A549 (cell line): ENCODE measurements at regions not wholly inside any gene's neighbourhood (a gene's known extent, or its start where the extent isn't known, plus 50 kb on each side); places are given as distances from the start of the nearest gene placed in this dataset.

Experiments used
- ATAC-seq, 2 experiments: fragments of 200-7000 bp in 1 of 2; fragments of >200 bp in 1 of 2; cut with Nextera tagmentation in 1 of 2; cut with Tn5 transposase in 1 of 2; 3 replicates each; pipeline versions ENCODE4 v1.8.0 to v1.9.1; 2018 to 2020; ENCODE audit warnings: mild to moderate bottlenecking in 1 of 2, moderate library complexity in 1 of 2
- CTCF ChIA-PET: fragments of 300-600 bp; sonication (Branson Sonifier 250); formaldehyde crosslinking; extraction: SDS; loops from one replicate; lab custom pipeline; 2021; ENCODE audit warnings: antibody characterized with exemption, inconsistent platforms; lab: Yijun Ruan, JAX
- POLR2A ChIA-PET: fragments of 350-600 bp; formaldehyde crosslinking; extraction: SDS; loops from one replicate; lab custom pipeline; 2021; ENCODE audit warnings: antibody characterized with exemption, inconsistent platforms; lab: Yijun Ruan, JAX
- DNase-seq, 2 experiments: peaks; one replicate each; pipeline versions ENCODE4 v3.0.0 to v3.0.0-alpha.2; 2011 to 2016; ENCODE audit warnings: low read depth in 1 of 2, low spot score in 1 of 2
- FAIRE-seq: peaks from 2 replicates; lab custom pipeline; 2011; peaks lifted over from hg19 to GRCh38; lab: Jason Lieb, UNC
- H3K27ac ChIP-seq, 2 experiments: fragments of >200 bp; sonication (Bioruptor Twin); formaldehyde crosslinking; 3 replicates each; pipeline ENCODE4 v1.5.1; 2016 to 2017
- H3K4me1 ChIP-seq: fragments of >200 bp; sonication (Bioruptor Twin); formaldehyde crosslinking; 3 replicates; pipeline ENCODE4 v1.6.1; 2016
- H3K4me2 ChIP-seq: fragments of >200 bp; sonication (Bioruptor Twin); formaldehyde crosslinking; 3 replicates; pipeline ENCODE4 v1.6.1; 2016
- H3K4me3 ChIP-seq: fragments of >200 bp; sonication (Bioruptor Twin); formaldehyde crosslinking; 3 replicates; pipeline ENCODE4 v1.5.1; 2016
- H3K9me3 ChIP-seq: fragments of >200 bp; sonication (Bioruptor Twin); formaldehyde crosslinking; 3 replicates; pipeline ENCODE4 v1.6.1; 2016
- CEBPB ChIP-seq, 2 experiments: fragments of >200 bp in 1 of 2; sonication (Bioruptor Twin) in 1 of 2; formaldehyde crosslinking in 1 of 2; IDR thresholded peaks; 2 replicates each; pipeline ENCODE4 v1.6.1; 2012 to 2016
- EP300 ChIP-seq, 2 experiments: fragments of >200 bp; sonication (Bioruptor Twin); formaldehyde crosslinking; IDR thresholded peaks; 2 replicates in 1 of 2; 3 replicates in 1 of 2; pipeline ENCODE4 v1.6.1; 2016 to 2017
- FOSB ChIP-seq: fragments of 250-450 bp; sonication (Bioruptor Pico); IDR thresholded peaks from 2 replicates; pipeline ENCODE4 v1.5.0; 2020; ENCODE audit warnings: mild to moderate bottlenecking, moderate library complexity
- FOSL2 ChIP-seq, 2 experiments: fragments of 450-650 bp in 1 of 2; fragments of >200 bp in 1 of 2; sonication (Bioruptor Twin) in 1 of 2; formaldehyde crosslinking; IDR thresholded peaks; 2 replicates each; pipeline versions ENCODE4 v1.5.0 to v1.6.1; 2016 to 2020; ENCODE audit warnings: mild to moderate bottlenecking in 1 of 2, moderate library complexity in 1 of 2
- GATA3 ChIP-seq: IDR thresholded peaks from 2 replicates; pipeline ENCODE4 v1.6.1; 2012; ENCODE audit warnings: borderline replicate concordance
- HDAC2 ChIP-seq: fragments of 200-600 bp; sonication (generic); IDR thresholded peaks from 2 replicates; pipeline ENCODE4 v1.6.1; 2016
- JUN ChIP-seq, 2 experiments: fragments of >200 bp; sonication (Bioruptor Twin); formaldehyde crosslinking; IDR thresholded peaks; 2 replicates in 1 of 2; 3 replicates in 1 of 2; pipeline ENCODE4 v1.6.1; 2016 to 2017
- JUNB ChIP-seq: fragments of >200 bp; sonication (Bioruptor Twin); formaldehyde crosslinking; IDR thresholded peaks from 2 replicates; pipeline ENCODE4 v1.6.1; 2016
- KDM1A ChIP-seq: fragments of 200-600 bp; sonication (generic); IDR thresholded peaks from 2 replicates; pipeline ENCODE4 v1.6.1; 2016; ENCODE audit warnings: low read depth, mild to moderate bottlenecking
- KDM5A ChIP-seq: fragments of 200-600 bp; sonication (generic); IDR thresholded peaks from 2 replicates; pipeline ENCODE4 v1.6.1; 2016; ENCODE audit warnings: antibody characterized with exemption, mild to moderate bottlenecking
- MAZ ChIP-seq: fragments of 150-350 bp; IDR thresholded peaks from 2 replicates; pipeline ENCODE4 v1.6.1; 2014; ENCODE audit warnings: antibody characterized with exemption, low read depth, low read length, borderline replicate concordance
- MYC ChIP-seq: IDR thresholded peaks from 2 replicates; pipeline ENCODE4 v1.6.1; 2012; ENCODE audit warnings: mild to moderate bottlenecking, inconsistent platforms, low read length, improper control_type of control experiment, borderline replicate concordance
- POLR2AphosphoS2 ChIP-seq: conservative IDR thresholded peaks from 2 replicates; pipeline ENCODE4 v1.6.1; 2012; ENCODE audit warnings: low read length, improper control_type of control experiment, inconsistent platforms
- RAD21 ChIP-seq, 2 experiments: fragments of >200 bp in 1 of 2; sonication (Bioruptor Twin) in 1 of 2; formaldehyde crosslinking in 1 of 2; IDR thresholded peaks in 1 of 2; conservative IDR thresholded peaks in 1 of 2; 2 replicates in 1 of 2; 3 replicates in 1 of 2; pipeline ENCODE4 v1.6.1; 2012 to 2018; ENCODE audit warnings: inconsistent platforms in 1 of 2
- REST ChIP-seq: fragments of 200-600 bp; sonication (generic); IDR thresholded peaks from 2 replicates; pipeline ENCODE4 v1.6.1; 2016; ENCODE audit warnings: antibody characterized with exemption, mild to moderate bottlenecking, moderate library complexity
- RNF2 ChIP-seq: fragments of 200-600 bp; sonication (generic); IDR thresholded peaks from 2 replicates; pipeline ENCODE4 v1.6.1; 2016; ENCODE audit warnings: low read depth, mild to moderate bottlenecking, antibody characterized with exemption, moderate library complexity, borderline replicate concordance
- SMC3 ChIP-seq: fragments of >200 bp; sonication (Bioruptor Twin); formaldehyde crosslinking; IDR thresholded peaks from 3 replicates; pipeline ENCODE4 v1.6.1; 2018; ENCODE audit warnings: inconsistent platforms
- TFCP2L1 ChIP-seq: fragments of 250-450 bp; sonication (Bioruptor Pico); IDR thresholded peaks from 2 replicates; pipeline ENCODE4 v1.5.0; 2021; ENCODE audit warnings: mild to moderate bottlenecking
- TP53 ChIP-seq: fragments of 250-450 bp; sonication (Bioruptor Pico); IDR thresholded peaks from 2 replicates; pipeline ENCODE4 v1.5.0; 2021; ENCODE audit warnings: mild to moderate bottlenecking, moderate library complexity
- ZFP36 ChIP-seq: fragments of 450-650 bp; IDR thresholded peaks from 2 replicates; pipeline ENCODE4 v1.6.1; 2014; ENCODE audit warnings: borderline replicate concordance; ENCODE audit not compliant: partially characterized antibody
- ZNF302 ChIP-seq: fragments of 250-450 bp; sonication (Bioruptor Pico); IDR thresholded peaks from 2 replicates; pipeline ENCODE4 v1.9.0; 2021; ENCODE audit warnings: inconsistent platforms, mild to moderate bottlenecking, moderate library complexity
- WGBS: methylation state at CpG from one replicate; pipeline ENCODE4 v1.1.6; 2017; ENCODE audit errors: missing lambda C conversion rate; 5-methylcytosine and 5-hydroxymethylcytosine counted together
- TF ChIP-seq, protein P1 (sequence below): fragments of 150-350 bp; IDR thresholded peaks from 2 replicates; pipeline ENCODE4 v1.6.1; 2014; ENCODE audit warnings: low read depth, mild to moderate bottlenecking, low read length
- TF ChIP-seq, protein P2 (sequence below): IDR thresholded peaks from 2 replicates; pipeline ENCODE4 v1.6.1; 2012; ENCODE audit warnings: low read depth, borderline replicate concordance

DNA sequence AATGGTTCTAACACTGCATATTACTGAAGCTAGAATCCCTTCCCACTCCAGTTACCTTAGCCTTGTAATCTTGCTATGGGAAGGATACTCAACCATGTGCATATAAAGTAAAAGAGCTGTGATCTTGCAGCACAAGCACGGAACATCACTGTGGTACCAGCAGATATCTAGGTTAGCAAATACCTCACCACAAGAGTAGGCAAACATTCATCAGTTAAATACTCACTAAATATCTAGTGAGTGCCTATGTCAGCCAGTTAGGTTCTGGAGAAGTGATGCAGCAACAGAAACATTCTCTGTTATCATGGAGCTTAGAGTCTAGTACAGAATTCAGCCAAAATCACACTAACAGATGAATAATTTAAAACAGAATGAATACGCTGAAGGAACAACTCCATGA, 349.6 kb upstream of the UBE2E3 start:
- Histone ChIP-seq H3K9me3 (no peaks in the 10 kb centered on the region), H3K4me3 (no peak overlapping the region), H3K27ac (no peak overlapping the region), H3K4me2 (no peak overlapping the region), H3K4me1 (no peaks in the 10 kb centered on the region; the same call in 2 of the 3 replicates)
- DNase-seq (no peak), FAIRE-seq (no peak), ATAC-seq (no peak)
- ChIA-PET POLR2A (no interaction called here), CTCF (no interaction called here)
- 85% methylated on average over 2 of the region's 2 CpGs for WGBS
- TF ChIP-seq MAZ (no peak), RNF2 (no peak), RAD21 (conservative IDR thresholded peaks at IDR 0.05 in 1 of 2, IDR thresholded peaks at IDR 0.05 in 1 of 2) (no peak), POLR2AphosphoS2 (no peak), HDAC2 (no peak)

GRCh38 chr2:180625006-180625844, 355.2 kb upstream of the UBE2E3 start:
- POLR2A ChIA-PET: no interaction called here
- no peak overlapping the region for H3K4me2 ChIP-seq
- peaks cover 19% of the 10 kb centered on the region; the same call in 2 of the 3 replicates for H3K4me1 ChIP-seq
- DNase-seq: no peak
- FAIRE-seq: no peak
- CTCF ChIA-PET: no interaction called here
- TF ChIP-seq FOSL2 (IDR thresholded peaks at IDR 0.05) (no peak), FOSL2 (CRISPR knock-in tag; IDR thresholded peaks at IDR 0.05) (peak; percentile 58), TFCP2L1 (CRISPR knock-in tag) (no peak)
- H3K9me3 ChIP-seq: no peaks in the 10 kb centered on the region
- WGBS: 73% methylated on average over 4 of the region's 4 CpGs
- no peak overlapping the region for H3K4me3 ChIP-seq
- no peak overlapping the region for H3K27ac ChIP-seq
- peak in 1 of 2 experiments; percentile 35; a peak in 1 of 6 replicates for ATAC-seq

DNA sequence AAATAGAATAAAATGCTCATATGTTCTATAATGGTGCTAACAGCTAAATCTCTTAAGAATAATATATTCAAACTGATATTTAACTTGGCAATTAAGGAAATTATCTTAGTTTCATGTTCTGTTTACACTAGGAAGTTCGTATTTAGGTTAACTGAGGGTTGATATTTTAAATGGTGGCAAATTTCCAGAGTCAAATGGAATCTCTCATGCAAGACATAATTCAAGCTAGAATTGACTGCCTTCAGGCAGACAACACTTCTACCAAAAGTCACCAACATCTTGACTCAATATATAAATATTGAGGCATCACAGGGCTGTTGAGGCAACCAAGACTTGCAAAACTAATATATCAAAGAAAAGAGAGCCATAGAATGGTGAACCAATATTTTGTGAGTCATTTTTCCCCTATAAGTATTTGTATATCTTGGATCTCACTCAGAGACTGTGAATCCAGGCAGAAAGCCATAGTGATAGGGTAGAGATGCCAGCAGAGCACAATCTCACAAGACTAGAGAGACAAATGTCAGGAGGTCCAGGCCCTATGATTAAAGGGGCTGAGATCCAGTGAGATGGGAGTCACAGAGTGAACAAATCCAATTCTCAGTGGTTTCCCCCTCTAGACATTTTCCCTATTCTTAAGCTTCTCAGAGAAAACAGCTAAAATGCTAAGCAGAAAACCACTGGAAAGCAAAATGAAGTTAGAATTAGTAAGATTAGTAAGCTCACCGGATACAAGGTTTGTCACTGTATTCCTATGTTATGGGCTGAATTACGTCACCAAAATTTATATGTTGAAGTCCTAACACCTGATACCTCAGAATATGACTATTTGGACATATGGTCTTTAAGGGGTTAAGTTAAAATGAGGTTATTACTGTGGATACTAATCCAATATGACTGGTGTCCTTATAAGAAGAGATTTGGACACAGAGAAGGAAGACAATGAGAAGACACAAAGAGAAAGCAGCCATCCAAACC, 358.2 kb upstream of the UBE2E3 start:
- FAIRE-seq (no peak), ATAC-seq (peak in 1 of 2 experiments; percentile 80; a peak in 3 of 6 replicates), DNase-seq (peak in 1 of 2 experiments; percentile 33)
- no peak overlapping the region for H3K4me3 ChIP-seq
- WGBS: 49% methylated on average over 3 of the region's 3 CpGs
- POLR2A ChIA-PET: no interaction called here
- CTCF ChIA-PET: interaction anchor here (1.0 kb wide), 1 partner anchor 25 kb away, joined by 3 read pairs; no protein-coding TSS in a partner anchor
- H3K4me2 ChIP-seq: peak overlapping the region; percentile 39; the same call in 2 of the 3 replicates
- H3K27ac ChIP-seq: 0 out of 6 replicates have a peak overlapping the region, but pooled peaks of 1 of the 2 experiments have one; percentile 45
- no peaks in the 10 kb centered on the region for H3K9me3 ChIP-seq
- TF ChIP-seq FOSB (CRISPR knock-in tag) (no peak), SMC3 (no peak), CEBPB (IDR thresholded peaks at IDR 0.05) (peak; percentile 27 to 73; a peak in 3 of 4 replicates), MYC (no peak), ZFP36 (no peak), RAD21 (conservative IDR thresholded peaks at IDR 0.05 in 1 of 2, IDR thresholded peaks at IDR 0.05 in 1 of 2) (0 out of 5 replicates have a peak, but pooled peaks of 1 of the 2 experiments have one; percentile 18), JUN (IDR thresholded peaks at IDR 0.05) (no peak), REST (no peak), EP300 (IDR thresholded peaks at IDR 0.05) (peak in 1 of 2 experiments; percentile 45; a peak in 1 of 5 replicates), TP53 (CRISPR knock-in tag) (no peak), FOSL2 (IDR thresholded peaks at IDR 0.05) (0 out of 2 replicates have a peak, but pooled peaks have one; percentile 9), FOSL2 (CRISPR knock-in tag; IDR thresholded peaks at IDR 0.05) (peak; percentile 46; the same call in 1 of the 2 replicates), RNF2 (no peak), JUNB (peak; percentile 71), KDM5A (no peak), GATA3 (peak; percentile 53; the same call in 1 of the 2 replicates), KDM1A (no peak), ZNF302 (CRISPR knock-in tag) (no peak)
- TF ChIP-seq, protein P1, sequence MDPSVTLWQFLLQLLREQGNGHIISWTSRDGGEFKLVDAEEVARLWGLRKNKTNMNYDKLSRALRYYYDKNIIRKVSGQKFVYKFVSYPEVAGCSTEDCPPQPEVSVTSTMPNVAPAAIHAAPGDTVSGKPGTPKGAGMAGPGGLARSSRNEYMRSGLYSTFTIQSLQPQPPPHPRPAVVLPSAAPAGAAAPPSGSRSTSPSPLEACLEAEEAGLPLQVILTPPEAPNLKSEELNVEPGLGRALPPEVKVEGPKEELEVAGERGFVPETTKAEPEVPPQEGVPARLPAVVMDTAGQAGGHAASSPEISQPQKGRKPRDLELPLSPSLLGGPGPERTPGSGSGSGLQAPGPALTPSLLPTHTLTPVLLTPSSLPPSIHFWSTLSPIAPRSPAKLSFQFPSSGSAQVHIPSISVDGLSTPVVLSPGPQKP: no peak
- TF ChIP-seq, protein P2, sequence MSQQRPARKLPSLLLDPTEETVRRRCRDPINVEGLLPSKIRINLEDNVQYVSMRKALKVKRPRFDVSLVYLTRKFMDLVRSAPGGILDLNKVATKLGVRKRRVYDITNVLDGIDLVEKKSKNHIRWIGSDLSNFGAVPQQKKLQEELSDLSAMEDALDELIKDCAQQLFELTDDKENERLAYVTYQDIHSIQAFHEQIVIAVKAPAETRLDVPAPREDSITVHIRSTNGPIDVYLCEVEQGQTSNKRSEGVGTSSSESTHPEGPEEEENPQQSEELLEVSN: no peak
- H3K4me1 ChIP-seq: peaks cover 19% of the 10 kb centered on the region; the same call in 2 of the 3 replicates
